Fibroblast of lung (primary cell): ENCODE measurements at regions not wholly inside any gene's neighbourhood (a gene's known extent, or its start where the extent isn't known, plus 50 kb on each side); places are given as distances from the start of the nearest gene placed in this dataset.

Source experiments
- DNase-seq, 2 donors: peaks; one replicate each; pipeline versions ENCODE4 v3.0.0 to v3.0.0-alpha.2; 2010; ENCODE audit warnings: low read depth in 2 of 2
- H2AFZ ChIP-seq: 2 replicates; pipeline ENCODE4 v1.5.1; 2012; ENCODE audit warnings: low read length, control low read depth, inconsistent platforms
- H3K27ac ChIP-seq: 2 replicates; pipeline ENCODE4 v1.5.1; 2011; ENCODE audit warnings: low read length, control low read depth; ENCODE audit not compliant: insufficient read depth
- H3K27me3 ChIP-seq: 2 replicates; pipeline ENCODE4 v1.5.1; 2011; ENCODE audit warnings: mild to moderate bottlenecking, low read length; ENCODE audit not compliant: control insufficient read depth, insufficient read depth
- H3K36me3 ChIP-seq: 2 replicates; pipeline ENCODE4 v1.5.1; 2011; ENCODE audit warnings: low read length; ENCODE audit not compliant: control insufficient read depth, insufficient read depth
- H3K4me1 ChIP-seq: 2 replicates; pipeline ENCODE4 v1.5.1; 2011; ENCODE audit warnings: low read length; ENCODE audit not compliant: control insufficient read depth, insufficient read depth; ENCODE audit errors: extremely low read depth
- H3K4me2 ChIP-seq: 2 replicates; pipeline ENCODE4 v1.5.1; 2011; ENCODE audit warnings: low read length, control low read depth; ENCODE audit not compliant: insufficient read depth; ENCODE audit errors: extremely low read depth
- H3K4me3 ChIP-seq, 4 experiments: fragments of 200-600 bp in 1 of 4; sonication (generic) in 1 of 4; replicated peaks in 1 of 4; 2 replicates each; pipeline ENCODE4 v1.5.1; 2011 to 2016; ENCODE audit warnings: low read length in 4 of 4, low read depth in 3 of 4, mild to moderate bottlenecking in 3 of 4, control low read depth in 2 of 4, inconsistent platforms in 1 of 4, mixed read lengths in 1 of 4; ENCODE audit not compliant: insufficient read depth in 1 of 4; ENCODE audit errors: control extremely low read depth in 1 of 4
- H3K79me2 ChIP-seq: 2 replicates; pipeline ENCODE4 v1.5.1; 2012; ENCODE audit warnings: mild to moderate bottlenecking, low read length, inconsistent platforms; ENCODE audit not compliant: control insufficient read depth, insufficient read depth
- H3K9ac ChIP-seq: 2 replicates; pipeline ENCODE4 v1.5.1; 2011; ENCODE audit warnings: mild to moderate bottlenecking, low read length, control low read depth; ENCODE audit not compliant: insufficient read depth
- H3K9me3 ChIP-seq: 2 replicates; pipeline ENCODE4 v1.5.1; 2012; ENCODE audit warnings: low read depth, low read length; ENCODE audit not compliant: control insufficient read depth, insufficient read depth
- H4K20me1 ChIP-seq: 2 replicates; pipeline ENCODE4 v1.5.1; 2011; ENCODE audit warnings: low read length; ENCODE audit not compliant: control insufficient read depth, insufficient read depth; ENCODE audit errors: extremely low read depth
- EZH2 ChIP-seq: IDR thresholded peaks from 2 replicates; pipeline ENCODE4 v1.5.1; 2012; ENCODE audit warnings: low read length, control low read depth, mild to moderate bottlenecking; ENCODE audit errors: missing control alignments
- TF ChIP-seq, protein P1 (sequence below), 2 donors: IDR thresholded peaks in 1 of 2; conservative IDR thresholded peaks in 1 of 2; 1 replicate in 1 of 2; 2 replicates in 1 of 2; pipeline ENCODE4 v1.5.1; 2011 to 2012; ENCODE audit warnings: low read length in 2 of 2, control low read depth in 1 of 2, inconsistent platforms in 1 of 2, low read depth in 1 of 2, mild to moderate bottlenecking in 1 of 2

- Histone ChIP-seq H3K9me3 (no peaks in the 10 kb centered on the region), H3K79me2 (no peaks in the 10 kb centered on the region), H2AFZ (no peak overlapping the region), H3K27ac (no peak overlapping the region), H3K36me3 (no peaks in the 10 kb centered on the region), H3K4me3 (no peak overlapping the region), H3K4me1 (no peaks in the 10 kb centered on the region), H4K20me1 (no peaks in the 10 kb centered on the region), H3K4me2 (no peak overlapping the region), H3K9ac (no peak overlapping the region), H3K27me3 (no peaks in the 10 kb centered on the region)
- no peak for TF ChIP-seq EZH2
- TF ChIP-seq, protein P1, sequence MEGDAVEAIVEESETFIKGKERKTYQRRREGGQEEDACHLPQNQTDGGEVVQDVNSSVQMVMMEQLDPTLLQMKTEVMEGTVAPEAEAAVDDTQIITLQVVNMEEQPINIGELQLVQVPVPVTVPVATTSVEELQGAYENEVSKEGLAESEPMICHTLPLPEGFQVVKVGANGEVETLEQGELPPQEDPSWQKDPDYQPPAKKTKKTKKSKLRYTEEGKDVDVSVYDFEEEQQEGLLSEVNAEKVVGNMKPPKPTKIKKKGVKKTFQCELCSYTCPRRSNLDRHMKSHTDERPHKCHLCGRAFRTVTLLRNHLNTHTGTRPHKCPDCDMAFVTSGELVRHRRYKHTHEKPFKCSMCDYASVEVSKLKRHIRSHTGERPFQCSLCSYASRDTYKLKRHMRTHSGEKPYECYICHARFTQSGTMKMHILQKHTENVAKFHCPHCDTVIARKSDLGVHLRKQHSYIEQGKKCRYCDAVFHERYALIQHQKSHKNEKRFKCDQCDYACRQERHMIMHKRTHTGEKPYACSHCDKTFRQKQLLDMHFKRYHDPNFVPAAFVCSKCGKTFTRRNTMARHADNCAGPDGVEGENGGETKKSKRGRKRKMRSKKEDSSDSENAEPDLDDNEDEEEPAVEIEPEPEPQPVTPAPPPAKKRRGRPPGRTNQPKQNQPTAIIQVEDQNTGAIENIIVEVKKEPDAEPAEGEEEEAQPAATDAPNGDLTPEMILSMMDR (conservative IDR thresholded peaks at IDR 0.05 in 1 of 2, IDR thresholded peaks at IDR 0.05 in 1 of 2; ENCODE audit: low read depth in 1 of 2, low read length in 2 of 2): no peak
- DNase-seq: no peak
Observed at GRCh38 chr5:75933489-75933888, 149.7 kb upstream of the SV2C start.

GRCh38 chr5:75931175-75931574 lies 152.0 kb upstream of the SV2C start:
- H2AFZ ChIP-seq: no peak overlapping the region
- DNase-seq: no peak
- no peaks in the 10 kb centered on the region for H4K20me1 ChIP-seq
- H3K27ac ChIP-seq: no peak overlapping the region
- H3K4me3 ChIP-seq: no peak overlapping the region
- no peaks in the 10 kb centered on the region for H3K27me3 ChIP-seq
- no peak overlapping the region for H3K9ac ChIP-seq
- TF ChIP-seq, protein P1 (conservative IDR thresholded peaks at IDR 0.05 in 1 of 2, IDR thresholded peaks at IDR 0.05 in 1 of 2; ENCODE audit: low read depth in 1 of 2, low read length in 2 of 2): no peak
- no peak for TF ChIP-seq EZH2
- H3K4me2 ChIP-seq: no peak overlapping the region
- no peaks in the 10 kb centered on the region for H3K4me1 ChIP-seq
- no peaks in the 10 kb centered on the region for H3K36me3 ChIP-seq
- H3K9me3 ChIP-seq: no peaks in the 10 kb centered on the region
- no peaks in the 10 kb centered on the region for H3K79me2 ChIP-seq

- H3K9ac ChIP-seq: no peak overlapping the region
- no peaks in the 10 kb centered on the region for H4K20me1 ChIP-seq
- DNase-seq: no peak
- no peaks in the 10 kb centered on the region for H3K27me3 ChIP-seq
- H2AFZ ChIP-seq: no peak overlapping the region
- H3K36me3 ChIP-seq: no peaks in the 10 kb centered on the region
- TF ChIP-seq, protein P1 (conservative IDR thresholded peaks at IDR 0.05 in 1 of 2, IDR thresholded peaks at IDR 0.05 in 1 of 2; ENCODE audit: low read depth in 1 of 2, low read length in 2 of 2): no peak
- TF ChIP-seq EZH2: no peak
- no peak overlapping the region for H3K4me2 ChIP-seq
- no peaks in the 10 kb centered on the region for H3K9me3 ChIP-seq
- H3K79me2 ChIP-seq: no peaks in the 10 kb centered on the region
- no peaks in the 10 kb centered on the region for H3K4me1 ChIP-seq
- no peak overlapping the region for H3K27ac ChIP-seq
- H3K4me3 ChIP-seq: no peak overlapping the region
Observed at GRCh38 chr5:75928992-75929391, 154.2 kb upstream of the SV2C start.
